GM12872 (cell line): ENCODE measurements at regions not wholly inside any gene's neighbourhood (a gene's known extent, or its start where the extent isn't known, plus 50 kb on each side); places are given as distances from the start of the nearest gene placed in this dataset.

ENCODE experiments used
- CTCF ChIP-seq: IDR thresholded peaks from 3 replicates; pipeline ENCODE4 v1.5.1; 2011; ENCODE audit warnings: low read depth, mild to moderate bottlenecking, low read length, moderate library complexity; ENCODE audit not compliant: insufficient read depth

GRCh38 chr5:173736923-173737412 lies 120.5 kb upstream of the BOD1 start:
- TF ChIP-seq CTCF, result no peak

GRCh38 chr5:173739741-173740140 lies 123.3 kb upstream of the BOD1 start:
- no peak for TF ChIP-seq CTCF

GRCh38 chr5:173740400-173740799 lies 124.0 kb upstream of the BOD1 start:
- TF ChIP-seq CTCF, result no peak

GRCh38 chr5:173741087-173741486 lies 124.6 kb upstream of the BOD1 start:
- TF ChIP-seq CTCF, result no peak

GRCh38 chr5:173741729-173742431 lies 125.4 kb upstream of the BOD1 start:
- TF ChIP-seq CTCF, result no peak

GRCh38 chr5:173742432-173742816 lies 126.0 kb upstream of the BOD1 start:
- TF ChIP-seq CTCF, result no peak

GRCh38 chr5:173743641-173744343 lies 127.3 kb upstream of the BOD1 start:
- TF ChIP-seq CTCF, result no peak
